ENCODE measurements at regions not wholly inside any gene's neighbourhood (a gene's known extent, or its start where the extent isn't known, plus 50 kb on each side); places are given as distances from the start of the nearest gene placed in this dataset.

GRCh38 chr6:88517737-88518136 is 351.6 kb upstream of the CNR1 start:
- 64 to 67% methylated on average over 3 of the region's 3 CpGs for WGBS, 2 donors
- Histone ChIP-seq H3K9me3 (no peaks in the 10 kb centered on the region), H3K4me1 (no peaks in the 10 kb centered on the region), H3K36me3 (no peaks in the 10 kb centered on the region), H3K4me3 (no peak overlapping the region), H3K27ac (no peak overlapping the region), H3K27me3 (no peaks in the 10 kb centered on the region)
- TF ChIP-seq POLR2A (IDR thresholded peaks at IDR 0.05) (no peak), CTCF (IDR thresholded peaks at IDR 0.05) (no peak), EP300 (IDR thresholded peaks at IDR 0.05) (no peak), POLR2AphosphoS5 (IDR thresholded peaks at IDR 0.05) (no peak)
- no peak for ATAC-seq (ENCODE audit: low FRiP score in 2 of 2)
- no peak for DNase-seq

GRCh38 chr6:88513920-88514319 is 347.8 kb upstream of the CNR1 start:
- H3K9me3 ChIP-seq: no peaks in the 10 kb centered on the region
- no peak for DNase-seq
- WGBS, 2 donors: 87 to 89% methylated on average over 4 of the region's 4 CpGs

GRCh38 chr6:88513471-88513870 is 347.3 kb upstream of the CNR1 start:
- Histone ChIP-seq H3K27me3 (no peaks in the 10 kb centered on the region), H3K4me3 (no peak overlapping the region), H3K9me3 (no peaks in the 10 kb centered on the region), H3K4me1 (no peaks in the 10 kb centered on the region), H3K36me3 (no peaks in the 10 kb centered on the region), H3K27ac (no peak overlapping the region)
- no peak for TF ChIP-seq POLR2AphosphoS5 (IDR thresholded peaks at IDR 0.05)
- TF ChIP-seq CTCF (IDR thresholded peaks at IDR 0.05): no peak
- no peak for TF ChIP-seq EP300 (IDR thresholded peaks at IDR 0.05)
- no peak for TF ChIP-seq POLR2A (IDR thresholded peaks at IDR 0.05)
- DNase-seq (no peak), ATAC-seq (ENCODE audit: low FRiP score in 2 of 2) (no peak)

More at GRCh38 chr6:88513920-88514319, 347.8 kb upstream of the CNR1 start:
- Histone ChIP-seq H3K36me3 (no peaks in the 10 kb centered on the region), H3K4me1 (no peaks in the 10 kb centered on the region), H3K4me3 (no peak overlapping the region), H3K27me3 (no peaks in the 10 kb centered on the region), H3K27ac (no peak overlapping the region)
- TF ChIP-seq CTCF (IDR thresholded peaks at IDR 0.05): no peak
- no peak for TF ChIP-seq POLR2AphosphoS5 (IDR thresholded peaks at IDR 0.05)
- TF ChIP-seq EP300 (IDR thresholded peaks at IDR 0.05): no peak
- TF ChIP-seq POLR2A (IDR thresholded peaks at IDR 0.05): no peak
- ATAC-seq (ENCODE audit: low FRiP score in 2 of 2): no peak

- 50 to 53% methylated on average over 1 of the region's 1 CpG for WGBS, 2 donors
- DNase-seq (no peak), ATAC-seq (ENCODE audit: low FRiP score in 2 of 2) (no peak)
- no peak overlapping the region for H3K27ac ChIP-seq
- H3K4me3 ChIP-seq: no peak overlapping the region
- H3K4me1 ChIP-seq: no peaks in the 10 kb centered on the region
- TF ChIP-seq EP300 (IDR thresholded peaks at IDR 0.05) (no peak), POLR2A (IDR thresholded peaks at IDR 0.05) (no peak), POLR2AphosphoS5 (IDR thresholded peaks at IDR 0.05) (no peak), CTCF (IDR thresholded peaks at IDR 0.05) (no peak)
- H3K36me3 ChIP-seq: no peaks in the 10 kb centered on the region
- H3K27me3 ChIP-seq: no peaks in the 10 kb centered on the region
- no peaks in the 10 kb centered on the region for H3K9me3 ChIP-seq
These were observed 346.8 kb upstream of the CNR1 start for GRCh38 chr6:88512951-88513350.

- H3K4me3 ChIP-seq: no peak overlapping the region
- H3K27ac ChIP-seq: no peak overlapping the region
- H3K27me3 ChIP-seq: no peaks in the 10 kb centered on the region
- no peak for TF ChIP-seq CTCF (IDR thresholded peaks at IDR 0.05)
- TF ChIP-seq POLR2A (IDR thresholded peaks at IDR 0.05): no peak
- TF ChIP-seq POLR2AphosphoS5 (IDR thresholded peaks at IDR 0.05): no peak
- TF ChIP-seq EP300 (IDR thresholded peaks at IDR 0.05): no peak
- no peaks in the 10 kb centered on the region for H3K4me1 ChIP-seq
- H3K9me3 ChIP-seq: peaks cover 0 to 2% (median 0%) of the 10 kb centered on the region in 4 donors
- ATAC-seq (ENCODE audit: low FRiP score in 2 of 2) (no peak), DNase-seq (no peak)
- H3K36me3 ChIP-seq: no peaks in the 10 kb centered on the region
- WGBS, 2 donors: 85 to 86% methylated on average over 3 of the region's 3 CpGs
These were observed 336.2 kb upstream of the CNR1 start for GRCh38 chr6:88502391-88502790.

Measured in upper lobe of left lung (tissue), 6 donors.